GM18873 (cell line): ENCODE measurements at regions not wholly inside any gene's neighbourhood (a gene's known extent, or its start where the extent isn't known, plus 50 kb on each side); places are given as distances from the start of the nearest gene placed in this dataset.
"Not testable (repeated sequence)": the region's sequence is repeated elsewhere in the genome, so short reads cannot be mapped to it uniquely, and the experiment has no call there.

Experiments
- ATAC-seq: cut with Tn5 transposase; IDR thresholded peaks from one replicate; pipeline ENCODE4 v1.9.1; 2021; ENCODE audit warnings: mild to moderate bottlenecking, moderate library complexity, moderate number of reproducible peaks; ENCODE audit not compliant: unreplicated experiment, low FRiP score

GRCh38 chr3:80997622-80998021 lies 763.8 kb downstream of the GBE1 start:
- ATAC-seq, result no peak

GRCh38 chr3:80994767-80995166 lies 766.7 kb downstream of the GBE1 start:
- ATAC-seq, result no peak

- ATAC-seq, result no peak
These were observed 767.3 kb downstream of the GBE1 start for GRCh38 chr3:80994085-80994665.

GRCh38 chr3:80993241-80993945 lies 768.1 kb downstream of the GBE1 start:
- no peak for ATAC-seq

DNA sequence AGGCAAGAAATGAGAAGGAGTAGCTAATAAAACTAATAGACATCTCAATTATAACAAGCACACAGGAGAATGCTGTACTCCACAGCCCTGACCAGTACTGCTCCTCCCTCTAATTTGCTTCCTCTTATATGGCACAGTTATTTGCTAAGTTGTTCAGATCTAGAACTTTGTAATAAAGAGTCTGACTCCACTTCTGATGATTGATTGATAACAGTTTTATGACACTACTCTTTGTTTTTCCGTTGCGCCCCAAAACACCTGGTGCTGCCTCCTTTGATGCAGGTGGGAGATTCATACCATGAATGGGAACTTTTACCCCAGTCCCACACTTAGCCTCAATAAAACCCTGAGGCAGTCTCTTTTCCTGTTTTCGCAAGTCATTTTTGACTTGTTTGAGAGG lies 777.7 kb downstream of the GBE1 start:
- ATAC-seq, result no peak

- no peak for ATAC-seq
These were observed 783.1 kb downstream of the GBE1 start for GRCh38 chr3:80978216-80978969.

- ATAC-seq, result no peak
These were observed 791.2 kb downstream of the GBE1 start for GRCh38 chr3:80970292-80970691.

- ATAC-seq, result no peak
These were observed 831.9 kb downstream of the GBE1 start for GRCh38 chr3:80929576-80929975.

GRCh38 chr3:80914854-80915253 lies 846.6 kb downstream of the GBE1 start:
- no peak for ATAC-seq

GRCh38 chr3:80898211-80898610 lies 863.2 kb downstream of the GBE1 start:
- no peak for ATAC-seq

- ATAC-seq, result not testable (repeated sequence)
These were observed 864.4 kb downstream of the GBE1 start for GRCh38 chr3:80897005-80897404.

DNA sequence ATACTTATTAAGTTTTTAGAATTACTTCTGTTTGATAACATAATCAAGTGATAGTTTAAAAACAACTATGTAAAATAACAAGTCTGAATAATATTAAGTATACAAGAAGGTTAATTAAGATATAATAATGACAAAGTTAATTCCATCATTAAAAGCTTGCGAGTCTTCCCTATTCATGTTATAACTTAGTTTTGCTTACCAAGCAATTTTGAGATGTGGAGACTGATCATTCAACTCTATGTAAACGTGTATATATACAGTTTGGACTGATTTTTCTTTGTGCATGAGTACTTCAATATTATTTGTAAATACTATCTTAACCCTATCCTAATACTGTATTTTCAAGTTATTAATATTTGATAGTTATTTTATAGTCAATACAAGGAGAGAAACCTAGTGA lies 870.9 kb downstream of the GBE1 start:
- ATAC-seq, result no peak

DNA sequence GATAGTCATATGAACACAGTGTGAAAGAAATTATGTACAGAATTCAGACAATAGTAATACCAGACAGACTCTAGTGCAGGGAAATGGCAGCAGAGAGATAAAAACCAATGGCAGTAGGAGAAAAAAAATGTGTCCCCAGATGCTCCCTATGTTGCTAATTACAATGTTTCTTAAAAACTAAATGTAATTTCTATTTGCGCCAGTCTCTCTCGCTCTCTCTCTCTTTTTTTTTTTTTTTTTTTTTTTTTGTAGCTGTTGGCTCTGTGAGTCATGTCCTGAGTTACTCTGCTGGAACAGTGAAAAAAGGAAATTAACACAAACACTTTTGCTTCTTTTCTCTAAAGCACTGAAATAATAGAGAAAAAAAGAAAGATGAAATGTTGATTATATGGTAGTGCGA lies 871.9 kb downstream of the GBE1 start:
- no peak for ATAC-seq

DNA sequence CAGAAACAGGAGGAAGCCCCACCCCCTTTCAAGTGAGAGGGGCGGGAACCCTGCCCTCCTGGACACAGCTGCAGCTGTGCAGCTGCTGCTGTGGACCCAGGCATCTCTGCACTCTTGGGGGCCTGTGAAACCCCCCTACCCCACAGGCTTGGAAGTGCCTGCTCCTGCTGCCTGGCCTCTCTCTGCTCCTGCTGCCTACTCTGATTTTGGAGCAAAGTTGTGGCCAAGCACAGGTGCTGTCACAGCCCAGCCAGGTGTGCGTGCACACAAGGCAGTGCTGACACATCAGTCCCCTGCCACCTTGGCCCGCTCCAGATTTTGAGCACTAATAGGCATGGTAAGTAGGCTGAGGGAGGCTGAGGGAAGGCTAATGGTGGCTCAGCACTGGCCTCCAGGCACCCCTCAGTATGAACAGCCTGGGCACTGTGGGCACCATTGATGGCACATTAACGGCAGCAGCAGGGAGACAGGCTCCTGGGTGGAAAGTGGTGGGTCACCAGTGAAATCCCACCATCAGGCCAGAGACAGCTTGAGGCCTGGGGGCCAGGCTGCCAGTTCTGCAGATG lies 890.9 kb downstream of the GBE1 start:
- no peak for ATAC-seq

DNA sequence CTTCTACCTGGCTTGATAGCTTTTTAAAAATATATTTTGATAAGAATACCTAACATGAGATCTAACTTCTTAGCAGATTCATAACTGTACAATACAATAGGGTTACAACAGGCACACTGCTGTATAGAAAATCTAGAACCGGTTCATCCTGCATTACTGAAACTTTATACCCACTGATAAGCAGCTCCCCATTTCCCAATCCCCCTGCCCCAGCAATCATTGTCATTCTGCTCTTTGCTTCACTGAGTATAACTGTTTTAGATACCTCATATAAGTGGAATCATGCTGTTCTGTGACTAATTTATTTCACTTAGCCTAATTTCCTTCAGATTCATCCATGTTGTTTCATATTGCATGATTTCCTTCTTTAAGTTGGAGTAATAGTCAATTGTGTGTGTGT lies 906.0 kb downstream of the GBE1 start:
- no peak for ATAC-seq

DNA sequence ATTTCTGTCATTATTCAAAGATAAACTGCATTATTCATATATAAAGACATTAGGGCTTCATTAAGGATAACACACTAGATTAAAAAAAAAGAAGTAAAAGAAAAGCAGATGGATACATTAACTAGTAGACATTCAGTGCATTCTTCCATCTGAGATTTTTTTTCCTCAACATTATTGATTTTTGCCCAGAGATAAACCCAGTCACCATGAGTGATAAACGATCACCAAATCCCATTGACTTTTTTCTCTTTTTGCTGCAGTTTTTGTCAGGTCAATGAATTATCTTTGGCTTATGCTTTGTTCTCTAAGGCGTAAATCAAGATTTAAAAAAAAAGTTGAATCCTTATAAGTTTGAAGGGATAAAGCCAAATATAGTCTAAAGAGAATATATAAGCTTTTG lies 925.0 kb downstream of the GBE1 start:
- ATAC-seq, result no peak

DNA sequence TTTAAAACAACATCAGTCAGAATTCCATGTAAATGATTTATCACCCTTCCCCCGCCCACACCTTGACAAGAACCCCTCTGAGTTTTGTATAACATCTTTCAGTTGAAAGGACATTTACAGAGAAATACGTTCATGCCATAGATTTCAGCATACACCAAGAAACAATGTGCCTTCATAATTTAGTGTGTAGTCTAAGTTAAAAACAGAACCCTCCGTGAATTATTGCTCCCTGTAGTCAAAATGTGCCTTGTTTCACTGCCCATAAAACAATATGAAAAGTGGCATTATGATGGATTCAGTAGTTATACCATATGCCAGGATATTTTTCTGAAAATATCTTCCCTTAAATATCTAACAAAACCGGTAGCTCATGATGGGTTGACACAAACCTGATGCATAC lies 953.9 kb downstream of the GBE1 start:
- no peak for ATAC-seq

DNA sequence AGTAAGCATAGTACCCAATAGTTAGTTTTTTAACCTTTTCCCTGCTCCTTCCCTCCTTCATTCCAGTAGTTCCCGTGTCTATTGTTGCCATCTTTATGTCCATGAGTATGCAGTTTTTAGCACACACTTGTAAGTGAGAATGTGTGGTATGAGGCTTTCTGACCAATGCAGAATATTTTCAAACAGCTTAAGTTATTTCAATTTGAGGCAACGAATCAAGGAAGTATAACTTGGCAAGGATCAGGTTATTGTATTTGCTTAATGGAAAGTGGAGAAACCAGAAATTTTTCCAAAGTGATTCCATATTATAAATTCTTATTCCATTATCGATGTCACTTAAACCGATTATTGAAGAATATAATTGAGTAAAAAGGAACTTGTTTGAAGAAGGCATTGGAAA lies 954.8 kb downstream of the GBE1 start:
- no peak for ATAC-seq

DNA sequence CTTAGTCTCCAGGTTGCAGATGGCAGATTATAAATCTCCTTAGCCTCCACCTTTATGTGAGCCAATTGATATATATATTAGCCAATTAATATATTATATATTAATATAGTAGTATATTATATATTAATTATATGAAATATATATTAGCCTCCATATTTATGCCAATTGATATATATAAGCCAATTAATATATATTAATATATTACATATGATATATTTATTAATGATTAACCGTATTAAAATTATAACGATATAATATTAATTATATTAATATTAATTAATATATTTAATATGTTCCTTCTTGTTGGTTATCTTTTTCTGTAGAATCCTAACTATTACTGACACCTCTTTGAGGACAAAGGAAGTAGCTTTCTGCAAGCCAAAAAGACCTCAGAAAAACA lies 972.5 kb downstream of the GBE1 start:
- no peak for ATAC-seq

GRCh38 chr3:80785875-80786274 lies 975.6 kb downstream of the GBE1 start:
- no peak for ATAC-seq

DNA sequence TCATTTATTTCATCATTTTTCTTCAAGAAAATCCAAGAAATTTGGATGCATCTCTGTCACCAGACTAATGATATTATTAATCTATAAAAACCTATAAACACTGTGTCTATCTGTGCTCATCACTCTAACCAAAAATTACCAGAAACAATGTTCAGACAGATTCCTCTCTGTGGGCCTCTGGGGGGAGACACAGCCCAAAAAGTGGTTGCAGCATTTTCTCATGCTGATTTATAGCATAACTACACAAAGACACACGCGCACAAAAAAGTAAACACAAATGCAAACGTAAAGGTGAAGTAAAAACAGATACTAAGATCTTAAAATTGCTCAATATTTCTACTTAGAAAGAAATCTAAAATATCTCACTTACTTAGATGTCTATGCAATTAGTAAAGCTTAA lies 976.0 kb downstream of the GBE1 start:
- no peak for ATAC-seq
